HUES48 (cell line): ENCODE measurements at regions not wholly inside any gene's neighbourhood (a gene's known extent, or its start where the extent isn't known, plus 50 kb on each side); places are given as distances from the start of the nearest gene placed in this dataset.

ENCODE experiments used
- H3K27ac ChIP-seq: one replicate; pipeline ENCODE4 v1.7.0; 2013; ENCODE audit warnings: low read depth, low read length, inconsistent platforms
- H3K27me3 ChIP-seq: 2 replicates; pipeline ENCODE4 v1.6.1; 2013; ENCODE audit warnings: mild to moderate bottlenecking, low read length; ENCODE audit not compliant: control insufficient read depth, insufficient read depth
- H3K36me3 ChIP-seq: 2 replicates; pipeline ENCODE4 v1.6.1; 2013; ENCODE audit warnings: low read length; ENCODE audit not compliant: control insufficient read depth, insufficient read depth
- H3K4me1 ChIP-seq: 2 replicates; pipeline ENCODE4 v1.6.1; 2013; ENCODE audit warnings: mild to moderate bottlenecking, low read length; ENCODE audit not compliant: control insufficient read depth, insufficient read depth
- H3K4me3 ChIP-seq: 2 replicates; pipeline ENCODE4 v1.5.1; 2013; ENCODE audit warnings: mild to moderate bottlenecking, low read depth, low read length
- H3K9ac ChIP-seq: 2 replicates; pipeline ENCODE4 v1.6.1; 2013; ENCODE audit warnings: mild to moderate bottlenecking, low read depth, low read length, moderate library complexity
- H3K9me3 ChIP-seq: 2 replicates; pipeline ENCODE4 v1.6.1; 2013; ENCODE audit warnings: low read length; ENCODE audit not compliant: control insufficient read depth, insufficient read depth

- Histone ChIP-seq H3K27me3 (no peaks in the 10 kb centered on the region), H3K9me3 (no peaks in the 10 kb centered on the region), H3K4me1 (no peaks in the 10 kb centered on the region), H3K9ac (no peak overlapping the region), H3K4me3 (no peak overlapping the region), H3K36me3 (no peaks in the 10 kb centered on the region), H3K27ac (no peak overlapping the region)
These were observed 131.0 kb downstream of the CEP57L1 start for GRCh38 chr6:109226353-109226752.

GRCh38 chr6:109225946-109226345, 130.6 kb downstream of the CEP57L1 start:
- Histone ChIP-seq H3K9me3 (no peaks in the 10 kb centered on the region), H3K27ac (no peak overlapping the region), H3K27me3 (no peaks in the 10 kb centered on the region), H3K9ac (no peak overlapping the region), H3K4me1 (no peaks in the 10 kb centered on the region), H3K36me3 (no peaks in the 10 kb centered on the region), H3K4me3 (no peak overlapping the region)

DNA sequence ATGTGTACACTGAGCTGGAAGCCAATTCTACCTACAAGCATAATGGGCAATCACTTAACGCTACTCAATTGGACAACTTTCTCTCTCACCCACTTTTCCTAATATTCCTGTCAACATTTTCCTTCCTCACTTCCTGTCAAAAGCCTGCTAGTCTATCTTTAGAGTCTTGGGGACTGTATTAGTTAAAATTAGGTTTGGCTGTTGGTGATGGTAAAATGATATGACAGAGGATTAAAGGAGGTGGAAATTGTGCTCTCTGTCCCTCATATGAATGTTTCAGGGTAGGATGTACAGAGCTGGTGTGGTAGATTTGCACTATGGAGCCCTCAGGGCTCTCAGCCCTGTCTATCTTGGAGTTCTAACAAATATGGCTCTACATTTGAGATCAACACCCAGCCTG, 129.7 kb downstream of the CEP57L1 start:
- Histone ChIP-seq H3K4me1 (no peaks in the 10 kb centered on the region), H3K27ac (no peak overlapping the region), H3K4me3 (no peak overlapping the region), H3K9me3 (no peaks in the 10 kb centered on the region), H3K27me3 (no peaks in the 10 kb centered on the region), H3K36me3 (no peaks in the 10 kb centered on the region), H3K9ac (no peak overlapping the region)

- H3K27ac ChIP-seq: no peak overlapping the region
These were observed 129.0 kb downstream of the CEP57L1 start for GRCh38 chr6:109224107-109224875.

DNA sequence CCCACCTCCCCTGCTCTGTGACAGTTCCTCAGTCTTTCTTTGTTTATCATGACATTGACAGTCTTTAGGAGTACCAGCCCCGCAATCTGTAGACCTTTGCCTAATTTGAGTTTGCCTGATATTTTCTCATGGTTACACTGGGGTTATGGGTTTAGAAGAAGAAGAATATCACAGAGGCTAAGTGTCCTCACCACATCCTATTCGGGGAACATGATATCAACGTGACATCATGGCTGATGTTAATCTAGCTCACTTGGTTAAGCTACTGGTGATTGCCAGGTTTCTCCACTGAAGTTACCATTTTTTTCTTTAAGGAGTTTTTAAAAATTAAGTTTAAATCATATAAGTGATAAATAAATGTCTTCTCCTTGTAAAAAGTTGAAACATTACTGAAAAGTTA, 127.5 kb downstream of the CEP57L1 start:
- no peaks in the 10 kb centered on the region for H3K27me3 ChIP-seq
- no peaks in the 10 kb centered on the region for H3K9me3 ChIP-seq
- H3K27ac ChIP-seq: no peak overlapping the region
- H3K36me3 ChIP-seq: no peaks in the 10 kb centered on the region
- no peaks in the 10 kb centered on the region for H3K4me1 ChIP-seq
- H3K4me3 ChIP-seq: no peak overlapping the region
- no peak overlapping the region for H3K9ac ChIP-seq

More at GRCh38 chr6:109224107-109224875, 129.0 kb downstream of the CEP57L1 start:
- no peak overlapping the region for H3K9ac ChIP-seq
- H3K4me1 ChIP-seq: no peaks in the 10 kb centered on the region
- H3K36me3 ChIP-seq: no peaks in the 10 kb centered on the region
- no peak overlapping the region for H3K4me3 ChIP-seq
- no peaks in the 10 kb centered on the region for H3K27me3 ChIP-seq
- no peaks in the 10 kb centered on the region for H3K9me3 ChIP-seq

- Histone ChIP-seq H3K36me3 (no peaks in the 10 kb centered on the region), H3K9me3 (no peaks in the 10 kb centered on the region), H3K4me3 (no peak overlapping the region), H3K27me3 (no peaks in the 10 kb centered on the region), H3K9ac (no peak overlapping the region), H3K27ac (no peak overlapping the region), H3K4me1 (no peaks in the 10 kb centered on the region)
These were observed 126.4 kb downstream of the CEP57L1 start for GRCh38 chr6:109221543-109222195.
